IMR-90 (cell line): ENCODE measurements at regions not wholly inside any gene's neighbourhood (a gene's known extent, or its start where the extent isn't known, plus 50 kb on each side); places are given as distances from the start of the nearest gene placed in this dataset.

Source experiments
- BHLHE40 ChIP-seq: fragments of 150-350 bp; IDR thresholded peaks from 2 replicates; pipeline ENCODE4 v1.6.1; 2016; ENCODE audit warnings: mild to moderate bottlenecking, low read depth, low read length
- CEBPB ChIP-seq: IDR thresholded peaks from 2 replicates; pipeline ENCODE4 v1.6.1; 2012; ENCODE audit warnings: low read depth, low read length, improper control_type of control experiment
- CHD1 ChIP-seq: IDR thresholded peaks from 2 replicates; pipeline ENCODE4 v1.6.1; 2012; ENCODE audit warnings: low read depth, low read length, improper control_type of control experiment
- CTCF ChIP-seq: conservative IDR thresholded peaks from 2 replicates; pipeline ENCODE4 v1.5.1; 2012; ENCODE audit warnings: mild to moderate bottlenecking, low read depth, low read length, improper control_type of control experiment
- ELK1 ChIP-seq: fragments of 150-350 bp; IDR thresholded peaks from 2 replicates; pipeline ENCODE4 v1.6.1; 2016; ENCODE audit warnings: low read depth, mild to moderate bottlenecking, low read length, moderate library complexity, borderline replicate concordance
- FOS ChIP-seq: fragments of 150-350 bp; IDR thresholded peaks from 2 replicates; pipeline ENCODE4 v1.6.1; 2016; ENCODE audit warnings: low read depth, low read length
- MAFK ChIP-seq: IDR thresholded peaks from 2 replicates; pipeline ENCODE4 v1.6.1; 2012; ENCODE audit warnings: low read depth, low read length, improper control_type of control experiment
- MAZ ChIP-seq: IDR thresholded peaks from 2 replicates; pipeline ENCODE4 v1.6.1; 2012; ENCODE audit warnings: low read depth, mild to moderate bottlenecking, low read length, improper control_type of control experiment, moderate library complexity, borderline replicate concordance
- POLR2A ChIP-seq: IDR thresholded peaks from 2 replicates; pipeline ENCODE4 v1.6.1; 2012; ENCODE audit warnings: mild to moderate bottlenecking, low read depth, low read length
- RAD21 ChIP-seq: IDR thresholded peaks from 2 replicates; pipeline ENCODE4 v1.6.1; 2012; ENCODE audit warnings: low read length, improper control_type of control experiment
- RCOR1 ChIP-seq: IDR thresholded peaks from 2 replicates; pipeline ENCODE4 v1.6.1; 2012; ENCODE audit warnings: mild to moderate bottlenecking, low read length, improper control_type of control experiment; ENCODE audit not compliant: insufficient replicate concordance
- RFX5 ChIP-seq: IDR thresholded peaks from 2 replicates; pipeline ENCODE4 v1.8.0; 2012; ENCODE audit warnings: low read depth, mild to moderate bottlenecking, low read length, moderate library complexity
- SMC3 ChIP-seq: fragments of 150-350 bp; IDR thresholded peaks from 2 replicates; pipeline ENCODE4 v1.6.1; 2016; ENCODE audit warnings: low read depth, mild to moderate bottlenecking, antibody characterized with exemption, low read length, moderate library complexity
- USF2 ChIP-seq: fragments of 150-350 bp; IDR thresholded peaks from 2 replicates; pipeline ENCODE4 v1.6.1; 2017; ENCODE audit warnings: mild to moderate bottlenecking, antibody characterized with exemption, low read length, low read depth

GRCh38 chrX:55335296-55335695 is 70.6 kb upstream of the PAGE3 start:
- TF ChIP-seq CTCF = no peak
- no peak for TF ChIP-seq ELK1
- TF ChIP-seq BHLHE40 = no peak
- TF ChIP-seq MAZ = no peak
- TF ChIP-seq MAFK = no peak
- TF ChIP-seq USF2 = no peak
- TF ChIP-seq CEBPB = no peak
- TF ChIP-seq RAD21 = no peak
- no peak for TF ChIP-seq POLR2A
- TF ChIP-seq RFX5 = no peak
- TF ChIP-seq FOS = no peak
- TF ChIP-seq CHD1 = no peak
- TF ChIP-seq SMC3 = no peak
- TF ChIP-seq RCOR1 = no peak
